ENCODE measurements at regions not wholly inside any gene's neighbourhood (a gene's known extent, or its start where the extent isn't known, plus 50 kb on each side); places are given as distances from the start of the nearest gene placed in this dataset.

GRCh38 chr3:73326396-73326795 lies 264.9 kb downstream of the EBLN2 start:
- no peak overlapping the region for H3K27ac ChIP-seq (ENCODE audit: low read length)
- WGBS = 72% methylated on average over 3 of the region's 3 CpGs

GRCh38 chr3:73327052-73327451 lies 265.6 kb downstream of the EBLN2 start:
- intact Hi-C loops (cut with DNase I) = no loop called here
- Histone ChIP-seq H3K4me3 (ENCODE audit: low read length) (no peak overlapping the region), H3K27ac (ENCODE audit: low read length) (no peak overlapping the region), H3K4me1 (ENCODE audit: control insufficient read depth, insufficient read depth, low read length) (no peaks in the 10 kb centered on the region), H3K9me3 (ENCODE audit: control insufficient read depth, low read length) (no peaks in the 10 kb centered on the region), H3K27me3 (ENCODE audit: control insufficient read depth, insufficient read depth) (no peaks in the 10 kb centered on the region)
- 88% methylated on average over 3 of the region's 3 CpGs for WGBS
- DNase-seq (no peak), ATAC-seq (no peak)

More at GRCh38 chr3:73326396-73326795, 264.9 kb downstream of the EBLN2 start:
- DNase-seq (no peak), ATAC-seq (no peak)
- H3K9me3 ChIP-seq (ENCODE audit: control insufficient read depth, low read length) = no peaks in the 10 kb centered on the region
- H3K4me3 ChIP-seq (ENCODE audit: low read length) = no peak overlapping the region
- no peaks in the 10 kb centered on the region for H3K4me1 ChIP-seq (ENCODE audit: control insufficient read depth, insufficient read depth, low read length)
- intact Hi-C loops (cut with DNase I) = no loop called here
- no peaks in the 10 kb centered on the region for H3K27me3 ChIP-seq (ENCODE audit: control insufficient read depth, insufficient read depth)

Data from right cardiac atrium (tissue), 5 donors.